Daoy (cell line): ENCODE measurements at regions not wholly inside any gene's neighbourhood (a gene's known extent, or its start where the extent isn't known, plus 50 kb on each side); places are given as distances from the start of the nearest gene placed in this dataset.
"Not testable (repeated sequence)": the region's sequence is repeated elsewhere in the genome, so short reads cannot be mapped to it uniquely, and the experiment has no call there.

Source experiments
- DNase-seq: peaks from one replicate; pipeline ENCODE4 v3.0.0-alpha.2; 2015; ENCODE audit warnings: low read depth

GRCh38 chr5:122668552-122668951 is 106.3 kb upstream of the SNX2 start:
- no peak for DNase-seq

DNA sequence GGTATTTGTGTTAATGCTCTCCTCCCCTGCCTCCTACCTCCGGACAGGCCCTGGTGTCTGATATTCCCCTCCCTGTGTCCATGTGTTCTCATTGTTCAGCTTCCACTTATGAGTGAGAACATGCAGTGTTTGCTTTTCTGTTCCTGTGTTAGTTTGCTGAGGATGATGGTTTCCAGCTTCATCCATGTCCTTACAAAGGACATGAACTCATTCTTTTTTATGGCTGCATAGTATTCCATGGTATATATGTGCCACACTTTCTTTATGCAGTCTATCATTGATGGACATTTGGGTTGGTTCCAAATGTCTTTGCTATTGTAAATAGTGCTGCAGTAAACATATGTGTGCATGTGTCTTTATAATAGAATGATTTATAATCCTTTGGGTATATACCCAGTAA is 105.2 kb upstream of the SNX2 start:
- DNase-seq, result not testable (repeated sequence)

DNA sequence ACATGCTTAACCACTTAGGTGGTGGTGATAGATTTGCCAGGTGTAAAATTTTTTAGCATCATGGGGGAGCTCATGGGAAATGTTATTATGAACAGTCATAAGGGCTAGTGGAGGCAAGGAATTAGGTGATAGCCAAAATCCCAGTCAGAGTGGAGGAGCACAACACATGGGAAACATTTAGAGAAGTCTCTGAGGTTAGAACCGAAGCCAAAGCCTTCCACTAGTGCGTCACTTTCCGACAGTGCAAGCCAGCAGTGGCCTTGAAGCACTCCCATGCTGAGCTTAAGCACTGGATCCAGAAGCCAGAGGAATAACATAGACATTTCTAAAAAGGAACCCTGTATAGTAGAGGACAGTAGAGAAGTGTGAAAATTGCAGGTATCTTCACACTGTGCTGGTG is 101.5 kb upstream of the SNX2 start:
- no peak for DNase-seq

DNA sequence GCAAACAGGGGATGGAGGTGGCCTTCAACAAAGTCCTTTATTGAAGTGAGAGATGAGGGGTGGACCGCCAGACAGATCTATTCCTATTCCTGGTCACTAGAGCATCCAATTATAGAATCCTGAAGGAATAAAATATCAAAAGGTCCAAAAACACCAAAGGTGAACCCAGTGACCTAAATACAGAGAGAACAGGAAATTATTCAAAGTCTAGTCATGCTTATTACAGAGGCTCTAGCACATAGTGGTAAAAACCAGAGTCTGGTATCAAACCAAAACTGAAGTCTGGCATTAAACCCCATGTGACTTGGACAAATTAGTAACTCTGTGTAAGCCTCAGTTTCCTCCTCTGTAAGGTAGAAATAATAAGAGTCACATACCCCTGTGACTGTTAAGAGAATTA is 100.5 kb upstream of the SNX2 start:
- DNase-seq, result no peak

DNA sequence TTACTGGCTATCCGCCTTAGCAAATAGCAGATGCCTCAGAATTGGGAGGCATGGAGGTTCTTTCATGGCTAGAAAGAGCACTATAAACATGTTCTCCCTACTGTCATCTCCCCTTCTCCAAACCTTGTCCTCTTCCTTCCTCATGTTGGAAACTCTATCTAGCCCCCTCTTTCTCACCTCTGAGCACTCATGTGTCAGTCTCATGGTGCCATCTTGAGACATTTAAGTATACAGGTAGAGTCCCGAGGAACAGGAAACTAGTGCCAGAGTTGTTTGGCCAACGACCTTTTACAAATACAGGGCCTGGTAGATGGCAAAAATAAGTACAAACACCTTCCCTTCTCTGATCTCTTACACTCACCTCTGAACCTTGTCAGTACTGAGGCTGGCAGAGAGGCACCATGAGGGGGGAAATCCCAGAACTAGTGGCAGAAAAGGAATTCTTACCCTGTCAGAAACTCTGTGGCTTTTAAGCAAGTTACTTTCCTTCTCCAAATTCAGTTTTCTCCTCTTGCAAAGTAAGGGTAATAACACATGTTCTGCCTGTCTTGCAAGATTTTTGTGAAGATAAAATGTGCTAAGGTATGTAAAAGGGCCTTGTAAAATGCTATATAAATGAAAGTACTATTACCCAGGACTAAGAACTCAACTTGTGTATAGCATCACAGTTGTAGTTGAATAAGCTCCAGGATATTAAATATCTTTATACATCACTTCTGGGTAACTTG is 94.1 kb upstream of the SNX2 start:
- DNase-seq, result no peak

- DNase-seq, result no peak
Measured at GRCh38 chr5:122683631-122684030, 91.2 kb upstream of the SNX2 start.

- no peak for DNase-seq
Measured at GRCh38 chr5:122690266-122690665, 84.6 kb upstream of the SNX2 start.

DNA sequence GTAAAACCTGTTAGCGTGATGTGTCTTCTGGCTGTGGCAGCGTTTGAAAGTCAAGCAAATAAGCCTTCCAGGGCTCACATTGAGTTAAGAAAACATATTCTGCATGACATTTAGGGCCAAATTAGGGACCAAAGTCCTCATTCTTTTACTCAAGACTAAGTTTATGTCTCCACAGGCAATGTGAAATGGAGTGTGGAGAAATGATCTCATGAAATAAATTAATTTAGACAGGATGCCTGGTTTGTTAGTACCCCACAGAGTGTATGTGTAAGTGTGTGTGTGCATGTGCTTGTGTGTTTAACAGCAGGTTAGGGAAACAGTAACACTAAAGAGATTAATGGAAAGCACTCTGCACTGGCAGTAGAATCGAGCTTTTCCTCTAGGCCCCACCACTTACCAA is 82.9 kb upstream of the SNX2 start:
- DNase-seq, result no peak

DNA sequence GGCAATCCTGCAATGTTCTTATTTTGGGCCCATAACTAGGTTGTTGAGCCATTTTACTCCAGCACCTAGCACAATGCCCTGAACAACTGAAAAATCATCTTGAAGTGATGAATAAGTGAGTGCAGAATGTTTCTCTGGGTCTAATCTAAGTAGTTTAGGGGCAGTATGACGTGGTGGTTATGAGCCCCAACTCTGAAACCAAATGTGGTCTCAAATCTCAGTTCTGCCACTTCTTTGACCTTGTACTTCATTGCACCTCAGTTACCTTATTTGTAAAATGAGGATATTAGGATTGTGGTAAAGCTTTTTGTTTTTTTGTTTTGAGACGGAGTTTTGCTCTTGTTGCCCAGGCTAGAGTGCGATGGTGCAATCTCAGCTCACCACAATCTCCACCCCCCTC is 80.9 kb upstream of the SNX2 start:
- no peak for DNase-seq

DNA sequence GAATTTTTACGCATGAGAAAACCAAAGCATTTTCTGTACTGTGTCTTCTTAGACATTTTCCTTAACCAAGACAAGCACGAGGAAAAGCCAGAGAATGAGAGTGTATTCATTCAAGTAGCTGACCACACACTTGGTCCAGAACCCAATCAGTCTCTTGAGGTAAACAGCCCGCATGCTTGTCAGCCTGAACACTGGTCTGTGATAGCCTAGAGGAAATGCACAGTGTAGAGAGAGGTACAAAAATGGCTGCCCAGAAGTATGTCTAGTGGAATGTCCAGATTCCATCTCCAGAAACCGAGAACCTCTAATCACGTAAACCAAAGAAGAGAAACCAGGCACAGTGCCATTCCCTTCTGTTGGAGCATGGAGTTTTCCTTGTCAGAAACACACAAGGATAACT is 80.0 kb upstream of the SNX2 start:
- no peak for DNase-seq

DNA sequence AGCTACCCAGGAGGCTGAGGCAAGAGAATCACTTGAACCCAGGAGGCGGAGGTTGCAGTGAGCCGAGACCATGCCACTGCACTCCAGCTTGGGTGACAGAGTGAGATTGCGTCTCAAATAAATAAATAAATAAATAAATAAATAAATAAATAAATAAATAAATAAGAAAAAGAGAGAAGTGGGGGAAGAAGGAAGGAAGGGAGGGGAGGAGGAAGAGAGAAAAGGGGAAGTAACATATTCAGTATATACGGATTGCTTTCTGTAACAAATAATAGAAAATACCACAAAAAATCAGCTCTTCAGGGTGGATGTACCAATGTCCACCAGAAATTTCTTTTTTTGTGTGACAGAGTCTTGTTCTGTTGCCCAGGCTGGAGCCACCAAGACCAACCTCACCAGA is 78.1 kb upstream of the SNX2 start:
- DNase-seq, result not testable (repeated sequence)

DNA sequence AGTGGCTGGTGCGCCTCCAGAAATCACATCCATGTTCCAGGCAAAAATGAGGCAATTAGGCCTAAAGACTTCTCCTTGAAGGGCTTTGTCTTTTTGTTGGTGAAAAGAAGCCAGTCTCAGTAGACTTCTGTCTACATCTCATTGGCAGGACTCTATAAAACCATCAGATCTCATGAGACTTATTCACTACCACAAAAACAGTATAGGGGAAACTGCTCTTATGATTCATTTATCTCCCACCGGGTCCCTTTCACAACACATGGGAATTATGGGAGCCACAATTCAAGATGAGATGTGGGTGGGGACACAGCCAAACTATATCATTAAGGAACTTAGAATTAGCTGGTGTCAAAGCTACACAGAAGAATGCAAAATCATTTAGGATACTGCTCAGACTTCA is 77.7 kb upstream of the SNX2 start:
- DNase-seq, result no peak

GRCh38 chr5:122699201-122699600 is 75.7 kb upstream of the SNX2 start:
- DNase-seq, result no peak

- no peak for DNase-seq
Measured at GRCh38 chr5:122701640-122702523, 73.0 kb upstream of the SNX2 start.

DNA sequence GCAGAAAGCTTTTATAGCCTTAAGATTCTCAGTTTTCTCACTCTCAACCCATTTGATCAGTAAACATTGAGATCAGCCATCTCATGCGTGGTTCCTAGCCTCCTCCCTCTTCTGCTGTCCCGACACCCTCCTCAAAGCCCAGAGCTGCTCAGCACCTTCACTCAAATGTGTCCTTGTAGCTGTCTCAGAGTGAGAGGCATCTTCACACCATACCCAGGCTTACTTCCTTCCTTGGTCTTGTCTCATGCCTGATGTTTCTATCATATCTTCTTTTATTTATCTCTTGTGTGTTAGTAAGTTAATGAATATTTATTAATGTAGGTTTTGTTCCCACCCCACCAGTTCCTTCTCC is 72.4 kb upstream of the SNX2 start:
- DNase-seq, result no peak

- no peak for DNase-seq
Measured at GRCh38 chr5:122703203-122703602, 71.7 kb upstream of the SNX2 start.

DNA sequence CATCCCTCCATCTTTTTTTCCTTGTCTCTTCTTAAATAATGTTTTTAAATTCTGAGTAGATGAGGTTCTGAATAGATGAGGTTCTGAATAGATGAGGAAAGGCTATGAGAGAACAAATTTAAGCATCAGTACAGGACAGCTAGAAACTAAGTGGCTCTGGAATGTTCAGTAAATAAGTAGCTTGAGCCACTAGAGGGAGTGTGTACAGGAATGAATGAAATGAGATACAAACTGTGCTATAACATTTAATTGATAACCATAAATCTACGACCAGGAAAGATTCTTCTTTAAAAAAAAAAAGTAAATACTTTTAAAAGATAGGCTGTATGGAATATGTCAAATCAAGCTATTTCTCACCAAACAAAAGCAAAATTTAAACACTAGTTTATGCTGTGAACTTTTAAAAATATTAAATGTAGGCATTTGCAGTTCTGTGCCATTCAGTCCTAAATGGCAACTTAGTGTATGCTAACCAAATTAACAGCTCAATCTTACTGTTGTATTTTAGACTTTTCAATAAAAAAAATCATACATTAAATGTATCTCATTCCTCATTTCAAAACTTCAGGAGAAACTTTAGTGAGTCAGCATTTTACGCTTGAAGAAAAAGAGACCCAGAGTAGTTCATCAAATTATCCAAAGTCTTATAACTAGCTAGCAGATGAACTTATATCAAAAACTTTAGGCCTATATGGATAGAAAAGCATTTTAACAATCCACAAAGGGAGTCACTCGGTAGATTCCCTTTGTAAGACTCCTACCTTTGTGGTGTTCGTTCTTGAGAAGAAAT is 70.4 kb upstream of the SNX2 start:
- DNase-seq, result peak; percentile 18

- no peak for DNase-seq
Measured at GRCh38 chr5:122705851-122706250, 69.0 kb upstream of the SNX2 start.

GRCh38 chr5:122707796-122708195 is 67.1 kb upstream of the SNX2 start:
- DNase-seq, result no peak

DNA sequence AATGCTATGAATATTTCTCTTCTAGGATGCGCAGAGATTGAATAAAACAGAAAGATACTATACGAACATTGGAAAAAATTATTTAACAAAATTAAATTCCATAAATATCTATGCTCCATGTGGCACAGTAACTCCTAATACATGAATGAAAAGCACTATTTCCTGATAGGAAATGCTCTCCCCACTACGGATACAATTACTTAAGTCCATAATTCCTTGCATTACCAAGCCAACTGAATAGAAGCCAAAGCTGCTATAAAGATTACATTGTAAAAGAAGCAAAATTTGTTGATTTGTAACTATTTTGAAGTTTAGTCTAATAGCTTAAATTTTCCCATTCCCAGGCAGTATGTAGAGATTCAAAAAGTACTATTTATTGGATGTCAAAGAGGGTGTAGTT is 61.8 kb upstream of the SNX2 start:
- no peak for DNase-seq

GRCh38 chr5:122715095-122715494 is 59.8 kb upstream of the SNX2 start:
- no peak for DNase-seq

- no peak for DNase-seq
Measured at GRCh38 chr5:122718611-122719010, 56.3 kb upstream of the SNX2 start.
